Activated CD4-positive, alpha-beta memory T cell treated with anti-CD3 and anti-CD28 coated beads, Interleukin-2, amount 10 ng/mL, durations not matched to agents 7 days and 5 days (primary cell): ENCODE measurements at regions not wholly inside any gene's neighbourhood (a gene's known extent, or its start where the extent isn't known, plus 50 kb on each side); places are given as distances from the start of the nearest gene placed in this dataset.

ENCODE experiments used
- CTCF ChIA-PET: fragments of 350-600 bp; sonication (Branson Sonifier 250); formaldehyde crosslinking; loops from one replicate; lab custom pipeline; 2021; ENCODE audit warnings: antibody characterized with exemption, inconsistent platforms; lab: Charles Lee
- POLR2A ChIA-PET: fragments of 350-600 bp; sonication (Branson Sonifier 250); formaldehyde crosslinking; loops from one replicate; lab custom pipeline; 2021; ENCODE audit warnings: antibody characterized with exemption; lab: Charles Lee
- DNase-seq: peaks from one replicate; pipeline ENCODE4 v3.0.0-alpha.2; 2020
- H3K27ac Mint-ChIP-seq: one replicate; pipeline ENCODE4 v1.8.0; 2021; ENCODE audit warnings: mild to moderate bottlenecking, mixed read lengths
- H3K27me3 Mint-ChIP-seq: one replicate; pipeline ENCODE4 v1.8.0; 2021; ENCODE audit warnings: mixed read lengths
- H3K36me3 Mint-ChIP-seq: one replicate; pipeline ENCODE4 v1.8.0; 2021; ENCODE audit warnings: low read depth, mixed read lengths
- H3K4me1 Mint-ChIP-seq: one replicate; pipeline ENCODE4 v1.8.0; 2021; ENCODE audit warnings: mixed read lengths
- H3K4me3 Mint-ChIP-seq: one replicate; pipeline ENCODE4 v1.8.0; 2021; ENCODE audit warnings: mild to moderate bottlenecking, mixed read lengths
- H3K9me3 Mint-ChIP-seq: one replicate; pipeline ENCODE4 v1.8.0; 2021; ENCODE audit warnings: mixed read lengths

DNA sequence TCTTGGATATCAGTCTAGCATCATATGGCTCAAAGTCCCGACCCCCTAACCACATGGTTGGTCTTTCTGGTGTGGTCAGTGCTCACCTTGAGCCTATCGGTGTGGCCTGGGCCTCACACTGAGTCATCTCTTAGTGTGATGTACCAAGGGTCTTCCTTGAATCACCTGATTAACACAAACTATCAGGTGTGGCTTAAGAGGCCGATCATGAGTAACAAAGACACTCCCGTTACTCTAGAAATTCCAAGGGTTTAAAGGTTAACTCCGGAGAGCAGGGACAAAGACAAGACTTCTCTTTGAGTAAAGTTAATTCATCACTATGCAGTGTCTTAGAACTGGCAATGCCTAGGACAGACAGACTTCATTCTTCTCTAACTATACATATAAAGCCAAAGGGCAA lies 52.3 kb upstream of the ARMC3 start:
- H3K9me3 Mint-ChIP-seq, result no peaks in the 10 kb centered on the region
- DNase-seq, result no peak
- H3K4me3 Mint-ChIP-seq, result no peak overlapping the region
- ChIA-PET CTCF (no interaction called here), POLR2A (no interaction called here)
- no peaks in the 10 kb centered on the region for H3K4me1 Mint-ChIP-seq
- no peak overlapping the region for H3K27ac Mint-ChIP-seq
- H3K36me3 Mint-ChIP-seq, result no peaks in the 10 kb centered on the region
- no peaks in the 10 kb centered on the region for H3K27me3 Mint-ChIP-seq

DNA sequence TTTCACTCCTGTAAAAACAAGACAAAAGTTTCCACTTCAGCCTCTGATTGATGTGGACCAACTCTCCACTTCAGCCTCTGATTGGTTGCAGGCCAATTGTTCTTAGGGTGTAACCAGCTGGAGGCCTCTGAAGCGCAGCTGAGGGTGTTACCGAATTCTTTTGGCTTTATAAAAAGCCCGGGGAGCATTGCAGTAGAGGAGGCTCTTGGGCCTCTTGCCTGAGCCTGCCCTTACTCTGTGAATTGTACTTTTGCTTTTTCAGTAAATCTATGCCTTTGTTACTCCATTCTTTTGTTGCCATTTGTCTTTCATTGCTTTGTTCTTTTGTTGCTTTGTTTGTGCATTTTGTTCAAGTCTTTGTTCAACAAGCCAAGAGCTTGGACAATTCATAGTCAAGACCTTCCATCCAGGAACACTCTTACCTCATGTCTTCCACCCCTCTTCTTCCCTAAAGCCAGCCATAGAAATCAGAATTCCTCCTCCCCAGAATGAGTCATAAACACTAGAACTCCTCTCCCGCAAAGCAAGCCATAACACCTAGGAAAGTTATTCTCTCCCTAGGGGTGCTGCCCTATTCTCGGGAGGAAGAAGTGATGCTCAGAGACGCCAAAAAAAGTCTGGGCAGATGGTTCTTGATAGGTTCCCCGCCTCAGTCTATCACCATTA lies 53.5 kb upstream of the ARMC3 start:
- CTCF ChIA-PET, result no interaction called here
- POLR2A ChIA-PET, result no interaction called here
- Mint-ChIP-seq H3K36me3 (no peaks in the 10 kb centered on the region), H3K9me3 (no peaks in the 10 kb centered on the region), H3K4me1 (no peaks in the 10 kb centered on the region), H3K27me3 (no peaks in the 10 kb centered on the region), H3K27ac (no peak overlapping the region), H3K4me3 (no peak overlapping the region)
- no peak for DNase-seq

- POLR2A ChIA-PET, result no interaction called here
- Mint-ChIP-seq H3K27ac (no peak overlapping the region), H3K36me3 (no peaks in the 10 kb centered on the region), H3K9me3 (no peaks in the 10 kb centered on the region), H3K4me3 (no peak overlapping the region), H3K27me3 (no peaks in the 10 kb centered on the region), H3K4me1 (no peaks in the 10 kb centered on the region)
- CTCF ChIA-PET, result no interaction called here
- no peak for DNase-seq
Observed at GRCh38 chr10:22856444-22857074, 71.3 kb upstream of the ARMC3 start.

DNA sequence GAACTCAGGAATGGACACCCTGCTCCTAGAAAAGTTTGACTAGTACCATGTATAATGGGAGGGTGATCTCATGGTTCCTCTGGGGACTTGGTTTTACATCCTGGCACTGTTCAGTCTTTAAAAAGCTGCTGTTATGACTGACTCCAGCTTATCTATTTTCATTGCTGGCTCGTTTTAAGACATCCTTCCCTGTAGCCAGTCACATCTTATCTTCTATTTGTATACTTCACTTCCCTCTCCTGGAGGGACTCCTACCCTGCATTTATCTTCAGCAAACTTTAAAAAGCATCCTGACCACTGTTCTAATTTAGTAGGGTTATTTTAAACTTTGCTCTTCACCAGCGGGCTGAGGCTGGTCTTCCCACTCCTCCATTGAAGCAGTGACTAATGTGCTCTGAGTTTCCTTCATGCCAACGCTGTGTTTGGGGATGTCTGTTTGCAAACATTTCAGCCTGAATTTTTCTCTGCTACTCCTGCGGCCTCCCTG lies 72.9 kb upstream of the ARMC3 start:
- CTCF ChIA-PET, result no interaction called here

GRCh38 chr10:22853906-22854447 lies 73.9 kb upstream of the ARMC3 start:
- CTCF ChIA-PET, result no interaction called here
- Mint-ChIP-seq H3K36me3 (no peaks in the 10 kb centered on the region), H3K4me3 (no peak overlapping the region), H3K27me3 (no peaks in the 10 kb centered on the region), H3K4me1 (no peaks in the 10 kb centered on the region), H3K27ac (no peak overlapping the region), H3K9me3 (no peaks in the 10 kb centered on the region)
- POLR2A ChIA-PET, result no interaction called here
- DNase-seq, result no peak

More for the DNA sequence above, 72.9 kb upstream of the ARMC3 start:
- H3K27ac Mint-ChIP-seq, result no peak overlapping the region
- H3K9me3 Mint-ChIP-seq, result no peaks in the 10 kb centered on the region
- no peak for DNase-seq
- H3K36me3 Mint-ChIP-seq, result no peaks in the 10 kb centered on the region
- H3K4me3 Mint-ChIP-seq, result no peak overlapping the region
- H3K4me1 Mint-ChIP-seq, result no peaks in the 10 kb centered on the region
- no peaks in the 10 kb centered on the region for H3K27me3 Mint-ChIP-seq
- POLR2A ChIA-PET, result no interaction called here

- POLR2A ChIA-PET, result no interaction called here
- no peaks in the 10 kb centered on the region for H3K4me1 Mint-ChIP-seq
- CTCF ChIA-PET, result no interaction called here
Observed at GRCh38 chr10:22852712-22853353, 75.0 kb upstream of the ARMC3 start.

GRCh38 chr10:22851865-22852239 lies 76.0 kb upstream of the ARMC3 start:
- no peak overlapping the region for H3K4me3 Mint-ChIP-seq
- no peaks in the 10 kb centered on the region for H3K27me3 Mint-ChIP-seq
- H3K9me3 Mint-ChIP-seq, result no peaks in the 10 kb centered on the region
- ChIA-PET CTCF (interaction anchor here (0.7 kb wide), 1 partner anchor 1407 kb away, joined by 3 read pairs; no protein-coding TSS in a partner anchor), POLR2A (no interaction called here)
- H3K36me3 Mint-ChIP-seq, result no peaks in the 10 kb centered on the region
- H3K4me1 Mint-ChIP-seq, result no peaks in the 10 kb centered on the region
- no peak overlapping the region for H3K27ac Mint-ChIP-seq
- DNase-seq, result no peak

More at GRCh38 chr10:22852712-22853353, 75.0 kb upstream of the ARMC3 start:
- DNase-seq, result no peak
- Mint-ChIP-seq H3K9me3 (no peaks in the 10 kb centered on the region), H3K27ac (no peak overlapping the region), H3K27me3 (no peaks in the 10 kb centered on the region), H3K4me3 (no peak overlapping the region), H3K36me3 (no peaks in the 10 kb centered on the region)

GRCh38 chr10:22850541-22850940 lies 77.3 kb upstream of the ARMC3 start:
- Mint-ChIP-seq H3K36me3 (no peaks in the 10 kb centered on the region), H3K27ac (no peak overlapping the region), H3K4me1 (no peaks in the 10 kb centered on the region), H3K9me3 (no peaks in the 10 kb centered on the region), H3K27me3 (no peaks in the 10 kb centered on the region), H3K4me3 (no peak overlapping the region)
- DNase-seq, result no peak
- ChIA-PET CTCF (no interaction called here), POLR2A (no interaction called here)

GRCh38 chr10:22849077-22849805 lies 78.6 kb upstream of the ARMC3 start:
- no peak overlapping the region for H3K27ac Mint-ChIP-seq
- POLR2A ChIA-PET, result no interaction called here
- no peaks in the 10 kb centered on the region for H3K36me3 Mint-ChIP-seq
- no peak overlapping the region for H3K4me3 Mint-ChIP-seq
- CTCF ChIA-PET, result no interaction called here
- no peaks in the 10 kb centered on the region for H3K27me3 Mint-ChIP-seq
- no peaks in the 10 kb centered on the region for H3K4me1 Mint-ChIP-seq
- DNase-seq, result no peak
- no peaks in the 10 kb centered on the region for H3K9me3 Mint-ChIP-seq

DNA sequence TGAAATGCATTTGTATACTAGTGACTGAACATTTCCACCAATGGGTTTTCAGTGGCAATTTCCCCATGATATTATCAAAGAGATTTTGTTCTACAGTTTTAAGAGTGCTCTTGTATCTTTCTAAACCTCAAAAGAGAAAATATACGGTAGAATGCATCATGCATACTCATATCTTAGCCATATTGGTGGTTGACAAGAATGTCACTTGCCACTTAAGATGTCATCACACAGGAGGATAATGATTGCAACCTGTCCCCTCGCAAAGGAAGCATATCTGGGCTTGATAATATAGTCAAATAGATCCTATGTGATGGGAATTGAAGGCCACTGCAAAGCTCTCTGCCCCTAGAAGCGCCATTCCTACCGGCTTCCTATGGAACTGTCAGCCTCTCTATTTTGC lies 79.3 kb upstream of the ARMC3 start:
- CTCF ChIA-PET, result no interaction called here
- H3K27me3 Mint-ChIP-seq, result no peaks in the 10 kb centered on the region
- H3K4me3 Mint-ChIP-seq, result no peak overlapping the region
- no peaks in the 10 kb centered on the region for H3K9me3 Mint-ChIP-seq
- H3K27ac Mint-ChIP-seq, result no peak overlapping the region
- no peak for DNase-seq
- H3K4me1 Mint-ChIP-seq, result no peaks in the 10 kb centered on the region
- POLR2A ChIA-PET, result no interaction called here
- H3K36me3 Mint-ChIP-seq, result no peaks in the 10 kb centered on the region

- Mint-ChIP-seq H3K4me1 (no peaks in the 10 kb centered on the region), H3K27me3 (no peaks in the 10 kb centered on the region), H3K4me3 (no peak overlapping the region), H3K27ac (no peak overlapping the region), H3K9me3 (no peaks in the 10 kb centered on the region), H3K36me3 (no peaks in the 10 kb centered on the region)
- ChIA-PET POLR2A (no interaction called here), CTCF (no interaction called here)
- DNase-seq, result no peak
Observed at GRCh38 chr10:22846294-22846693, 81.6 kb upstream of the ARMC3 start.

GRCh38 chr10:22839639-22840038 lies 88.2 kb upstream of the ARMC3 start:
- DNase-seq, result no peak
- POLR2A ChIA-PET, result no interaction called here
- H3K4me1 Mint-ChIP-seq, result no peaks in the 10 kb centered on the region
- no peak overlapping the region for H3K4me3 Mint-ChIP-seq
- H3K27ac Mint-ChIP-seq, result no peak overlapping the region
- CTCF ChIA-PET, result no interaction called here
- no peaks in the 10 kb centered on the region for H3K36me3 Mint-ChIP-seq
- peaks cover 2% of the 10 kb centered on the region for H3K27me3 Mint-ChIP-seq
- no peaks in the 10 kb centered on the region for H3K9me3 Mint-ChIP-seq

- Mint-ChIP-seq H3K27ac (no peak overlapping the region), H3K4me3 (no peak overlapping the region), H3K4me1 (no peaks in the 10 kb centered on the region), H3K27me3 (peaks cover 2% of the 10 kb centered on the region), H3K9me3 (no peaks in the 10 kb centered on the region), H3K36me3 (no peaks in the 10 kb centered on the region)
- ChIA-PET CTCF (no interaction called here), POLR2A (no interaction called here)
- no peak for DNase-seq
Observed at GRCh38 chr10:22837771-22838170, 90.1 kb upstream of the ARMC3 start.
